ENCODE measurements at regions not wholly inside any gene's neighbourhood (a gene's known extent, or its start where the extent isn't known, plus 50 kb on each side); places are given as distances from the start of the nearest gene placed in this dataset.

- TF ChIP-seq, protein P1, sequence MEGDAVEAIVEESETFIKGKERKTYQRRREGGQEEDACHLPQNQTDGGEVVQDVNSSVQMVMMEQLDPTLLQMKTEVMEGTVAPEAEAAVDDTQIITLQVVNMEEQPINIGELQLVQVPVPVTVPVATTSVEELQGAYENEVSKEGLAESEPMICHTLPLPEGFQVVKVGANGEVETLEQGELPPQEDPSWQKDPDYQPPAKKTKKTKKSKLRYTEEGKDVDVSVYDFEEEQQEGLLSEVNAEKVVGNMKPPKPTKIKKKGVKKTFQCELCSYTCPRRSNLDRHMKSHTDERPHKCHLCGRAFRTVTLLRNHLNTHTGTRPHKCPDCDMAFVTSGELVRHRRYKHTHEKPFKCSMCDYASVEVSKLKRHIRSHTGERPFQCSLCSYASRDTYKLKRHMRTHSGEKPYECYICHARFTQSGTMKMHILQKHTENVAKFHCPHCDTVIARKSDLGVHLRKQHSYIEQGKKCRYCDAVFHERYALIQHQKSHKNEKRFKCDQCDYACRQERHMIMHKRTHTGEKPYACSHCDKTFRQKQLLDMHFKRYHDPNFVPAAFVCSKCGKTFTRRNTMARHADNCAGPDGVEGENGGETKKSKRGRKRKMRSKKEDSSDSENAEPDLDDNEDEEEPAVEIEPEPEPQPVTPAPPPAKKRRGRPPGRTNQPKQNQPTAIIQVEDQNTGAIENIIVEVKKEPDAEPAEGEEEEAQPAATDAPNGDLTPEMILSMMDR (IDR thresholded peaks at IDR 0.05), result no peak
- no peak for TF ChIP-seq POLR2A (IDR thresholded peaks at IDR 0.05; ENCODE audit: low read length)
- no peak for TF ChIP-seq CEBPB (IDR thresholded peaks at IDR 0.05)
- TF ChIP-seq RFX5 (IDR thresholded peaks at IDR 0.05), result no peak
Measured at GRCh38 chr5:7192016-7192415, 203.9 kb upstream of the ADCY2 start.

All from A549 (cell line).